ENCODE measurements at regions not wholly inside any gene's neighbourhood (a gene's known extent, or its start where the extent isn't known, plus 50 kb on each side); places are given as distances from the start of the nearest gene placed in this dataset.

DNA sequence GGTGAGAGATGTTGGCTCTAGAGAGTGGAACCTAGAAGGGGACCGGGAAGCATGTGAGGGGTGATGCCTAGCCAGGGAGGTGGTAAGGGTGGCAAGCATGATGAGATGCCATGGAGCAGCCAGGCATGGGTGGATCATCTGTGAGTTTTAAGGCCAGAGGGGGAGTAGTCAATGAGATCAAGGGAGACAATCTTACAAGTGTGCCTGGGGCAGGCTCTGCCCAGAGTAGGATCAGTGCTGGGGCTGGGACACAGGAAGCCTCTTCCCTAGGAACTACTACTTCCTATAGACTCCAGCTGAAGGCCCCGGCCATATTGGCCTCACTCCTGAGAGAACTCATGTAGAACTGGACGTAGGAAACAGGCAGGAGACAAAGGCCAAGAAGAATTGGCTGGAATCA lies 192.4 kb upstream of the CSF3R start:
- peaks cover 0 to 18% (median 0%) of the 10 kb centered on the region in 4 experiments for H3K27me3 ChIP-seq (replicated peaks in 1 of 4; ENCODE audit: control extremely low read depth in 1 of 4, control insufficient read depth in 3 of 4, insufficient read depth in 4 of 4, low read length in 3 of 4)
- TF ChIP-seq, protein P1, sequence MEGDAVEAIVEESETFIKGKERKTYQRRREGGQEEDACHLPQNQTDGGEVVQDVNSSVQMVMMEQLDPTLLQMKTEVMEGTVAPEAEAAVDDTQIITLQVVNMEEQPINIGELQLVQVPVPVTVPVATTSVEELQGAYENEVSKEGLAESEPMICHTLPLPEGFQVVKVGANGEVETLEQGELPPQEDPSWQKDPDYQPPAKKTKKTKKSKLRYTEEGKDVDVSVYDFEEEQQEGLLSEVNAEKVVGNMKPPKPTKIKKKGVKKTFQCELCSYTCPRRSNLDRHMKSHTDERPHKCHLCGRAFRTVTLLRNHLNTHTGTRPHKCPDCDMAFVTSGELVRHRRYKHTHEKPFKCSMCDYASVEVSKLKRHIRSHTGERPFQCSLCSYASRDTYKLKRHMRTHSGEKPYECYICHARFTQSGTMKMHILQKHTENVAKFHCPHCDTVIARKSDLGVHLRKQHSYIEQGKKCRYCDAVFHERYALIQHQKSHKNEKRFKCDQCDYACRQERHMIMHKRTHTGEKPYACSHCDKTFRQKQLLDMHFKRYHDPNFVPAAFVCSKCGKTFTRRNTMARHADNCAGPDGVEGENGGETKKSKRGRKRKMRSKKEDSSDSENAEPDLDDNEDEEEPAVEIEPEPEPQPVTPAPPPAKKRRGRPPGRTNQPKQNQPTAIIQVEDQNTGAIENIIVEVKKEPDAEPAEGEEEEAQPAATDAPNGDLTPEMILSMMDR (IDR thresholded peaks at IDR 0.05) = no peak
- no peak for TF ChIP-seq EZH2 (IDR thresholded peaks at IDR 0.05; ENCODE audit: borderline replicate concordance, insufficient read depth, low read depth, low read length, poor library complexity, severe bottlenecking)
- 97% methylated on average over 3 of the region's 3 CpGs for WGBS (ENCODE audit: insufficient coverage)
- H4K20me1 ChIP-seq (ENCODE audit: control insufficient read depth, insufficient read depth, low read length, poor library complexity, severe bottlenecking) = no peaks in the 10 kb centered on the region
- no peak for ATAC-seq (ENCODE audit: low read depth)
- H3K36me3 ChIP-seq (replicated peaks in 1 of 2; ENCODE audit: control extremely low read depth in 1 of 2, control insufficient read depth in 1 of 2, extremely low read depth in 1 of 2, insufficient read depth in 2 of 2, low read length in 1 of 2) = no peaks in the 10 kb centered on the region
- Mint-ChIP-seq H3K4me3 (no peak overlapping the region), H3K27ac (no peak overlapping the region), H3K4me1 (no peaks in the 10 kb centered on the region), H3K9me3 (ENCODE audit: insufficient read depth) (no peaks in the 10 kb centered on the region), H3K27me3 (peaks cover 17% of the 10 kb centered on the region)
- H3K27ac ChIP-seq (ENCODE audit: low read length in 2 of 2) = no peak overlapping the region
- POLR2A ChIA-PET = no interaction called here
- no peaks in the 10 kb centered on the region for H3K4me1 ChIP-seq (ENCODE audit: control insufficient read depth in 2 of 2, insufficient read depth in 2 of 2, low read length in 2 of 2)
- no peaks in the 10 kb centered on the region for H3K9me3 ChIP-seq (ENCODE audit: control extremely low read depth in 1 of 3, control insufficient read depth in 2 of 3, insufficient read depth in 1 of 3, low read length in 2 of 3)
- H3K79me2 ChIP-seq (ENCODE audit: control insufficient read depth, insufficient read depth, low read length) = no peaks in the 10 kb centered on the region
- no peak overlapping the region for H3K9ac ChIP-seq (ENCODE audit: low read length)
- intact Hi-C loops (cut with micrococcal nuclease) = no loop called here
- no peak overlapping the region for H3K4me2 ChIP-seq (replicated peaks; ENCODE audit: low read depth, low read length, poor library complexity, severe bottlenecking)
- DNase-seq = no peak
- CTCF ChIA-PET = no interaction called here
- H2AFZ ChIP-seq (ENCODE audit: insufficient read depth, low read depth, low read length, poor library complexity, severe bottlenecking) = no peak overlapping the region
- H3K4me3 ChIP-seq (ENCODE audit: control extremely low read depth in 1 of 5, extremely low read depth in 1 of 5, insufficient read depth in 1 of 5, low read depth in 2 of 5, low read length in 4 of 5) = no peak overlapping the region

DNA sequence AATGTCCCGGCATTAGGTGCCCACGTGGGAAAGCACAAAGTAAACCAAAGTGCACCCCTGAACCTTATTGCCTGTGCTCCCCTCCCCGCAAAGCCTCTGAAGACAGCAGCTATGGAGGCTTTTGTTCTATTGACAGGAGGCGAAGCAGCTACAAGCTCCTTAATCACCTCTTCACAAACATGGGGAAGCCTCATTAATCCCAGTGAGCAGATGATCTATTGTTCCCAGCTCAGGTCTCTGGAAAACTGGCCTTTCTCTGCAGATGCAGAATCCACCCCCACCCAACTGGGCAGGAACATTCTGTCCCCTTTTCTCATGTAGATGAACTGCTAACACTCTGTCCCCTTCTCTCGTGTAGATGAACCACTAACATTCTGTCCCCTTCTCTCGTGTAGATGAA lies 190.5 kb upstream of the CSF3R start:
- no peaks in the 10 kb centered on the region for H3K4me1 ChIP-seq (ENCODE audit: control insufficient read depth in 2 of 2, insufficient read depth in 2 of 2, low read length in 2 of 2)
- intact Hi-C loops (cut with micrococcal nuclease) = no loop called here
- TF ChIP-seq, protein P1 (IDR thresholded peaks at IDR 0.05) = no peak
- no peak for TF ChIP-seq EZH2 (IDR thresholded peaks at IDR 0.05; ENCODE audit: borderline replicate concordance, insufficient read depth, low read depth, low read length, poor library complexity, severe bottlenecking)
- ATAC-seq (ENCODE audit: low read depth) = no peak
- ChIA-PET CTCF (no interaction called here), POLR2A (no interaction called here)
- no peak overlapping the region for H3K9ac ChIP-seq (ENCODE audit: low read length)
- no peak for DNase-seq
- H3K79me2 ChIP-seq (ENCODE audit: control insufficient read depth, insufficient read depth, low read length) = no peaks in the 10 kb centered on the region
- no peaks in the 10 kb centered on the region for H3K36me3 ChIP-seq (replicated peaks in 1 of 2; ENCODE audit: control extremely low read depth in 1 of 2, control insufficient read depth in 1 of 2, extremely low read depth in 1 of 2, insufficient read depth in 2 of 2, low read length in 1 of 2)
- H3K9me3 ChIP-seq (ENCODE audit: control extremely low read depth in 1 of 3, control insufficient read depth in 2 of 3, insufficient read depth in 1 of 3, low read length in 2 of 3) = no peaks in the 10 kb centered on the region
- no peak overlapping the region for H3K4me3 ChIP-seq (ENCODE audit: control extremely low read depth in 1 of 5, extremely low read depth in 1 of 5, insufficient read depth in 1 of 5, low read depth in 2 of 5, low read length in 4 of 5)
- H4K20me1 ChIP-seq (ENCODE audit: control insufficient read depth, insufficient read depth, low read length, poor library complexity, severe bottlenecking) = no peaks in the 10 kb centered on the region
- H3K27ac Mint-ChIP-seq = no peak overlapping the region
- no peak overlapping the region for H3K27ac ChIP-seq (ENCODE audit: low read length in 2 of 2)
- H2AFZ ChIP-seq (ENCODE audit: insufficient read depth, low read depth, low read length, poor library complexity, severe bottlenecking) = no peak overlapping the region
- no peaks in the 10 kb centered on the region for H3K9me3 Mint-ChIP-seq (ENCODE audit: insufficient read depth)
- peaks cover 0 to 17% (median 0%) of the 10 kb centered on the region in 4 experiments for H3K27me3 ChIP-seq (replicated peaks in 1 of 4; ENCODE audit: control extremely low read depth in 1 of 4, control insufficient read depth in 3 of 4, insufficient read depth in 4 of 4, low read length in 3 of 4)
- H3K4me2 ChIP-seq (replicated peaks; ENCODE audit: low read depth, low read length, poor library complexity, severe bottlenecking) = no peak overlapping the region
- 50% methylated on average over 4 of the region's 6 CpGs for WGBS (ENCODE audit: insufficient coverage)
- no peaks in the 10 kb centered on the region for H3K4me1 Mint-ChIP-seq
- H3K27me3 Mint-ChIP-seq = peaks cover 19% of the 10 kb centered on the region
- H3K4me3 Mint-ChIP-seq = no peak overlapping the region

All from B cell (primary cell).